ENCODE measurements at regions not wholly inside any gene's neighbourhood (a gene's known extent, or its start where the extent isn't known, plus 50 kb on each side); places are given as distances from the start of the nearest gene placed in this dataset.

DNA sequence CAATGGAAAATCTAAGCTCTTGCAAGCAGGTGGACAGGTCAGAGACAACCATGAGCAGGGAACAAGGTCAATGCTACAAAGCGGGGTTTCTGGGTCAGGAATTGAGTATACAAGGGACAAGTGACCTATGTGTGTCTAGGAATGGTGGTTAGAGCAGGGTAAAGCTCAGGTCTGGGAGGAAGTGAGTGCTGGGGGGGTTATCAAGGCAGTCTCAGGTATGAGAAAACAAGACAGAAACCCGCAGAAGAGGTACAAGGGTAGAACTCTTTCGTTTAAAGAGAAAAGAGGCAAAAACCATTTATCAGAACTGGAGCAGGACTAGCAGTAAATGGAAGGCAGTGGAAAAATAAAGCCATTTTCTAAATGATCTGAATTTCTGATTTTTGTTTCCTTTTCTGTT is 298.4 kb downstream of the ALDH8A1 start (continued):
- TF ChIP-seq, protein P1, sequence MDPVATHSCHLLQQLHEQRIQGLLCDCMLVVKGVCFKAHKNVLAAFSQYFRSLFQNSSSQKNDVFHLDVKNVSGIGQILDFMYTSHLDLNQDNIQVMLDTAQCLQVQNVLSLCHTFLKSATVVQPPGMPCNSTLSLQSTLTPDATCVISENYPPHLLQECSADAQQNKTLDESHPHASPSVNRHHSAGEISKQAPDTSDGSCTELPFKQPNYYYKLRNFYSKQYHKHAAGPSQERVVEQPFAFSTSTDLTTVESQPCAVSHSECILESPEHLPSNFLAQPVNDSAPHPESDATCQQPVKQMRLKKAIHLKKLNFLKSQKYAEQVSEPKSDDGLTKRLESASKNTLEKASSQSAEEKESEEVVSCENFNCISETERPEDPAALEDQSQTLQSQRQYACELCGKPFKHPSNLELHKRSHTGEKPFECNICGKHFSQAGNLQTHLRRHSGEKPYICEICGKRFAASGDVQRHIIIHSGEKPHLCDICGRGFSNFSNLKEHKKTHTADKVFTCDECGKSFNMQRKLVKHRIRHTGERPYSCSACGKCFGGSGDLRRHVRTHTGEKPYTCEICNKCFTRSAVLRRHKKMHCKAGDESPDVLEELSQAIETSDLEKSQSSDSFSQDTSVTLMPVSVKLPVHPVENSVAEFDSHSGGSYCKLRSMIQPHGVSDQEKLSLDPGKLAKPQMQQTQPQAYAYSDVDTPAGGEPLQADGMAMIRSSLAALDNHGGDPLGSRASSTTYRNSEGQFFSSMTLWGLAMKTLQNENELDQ (CRISPR knock-in tag; IDR thresholded peaks at IDR 0.05; ENCODE audit: borderline replicate concordance), result no peak

DNA sequence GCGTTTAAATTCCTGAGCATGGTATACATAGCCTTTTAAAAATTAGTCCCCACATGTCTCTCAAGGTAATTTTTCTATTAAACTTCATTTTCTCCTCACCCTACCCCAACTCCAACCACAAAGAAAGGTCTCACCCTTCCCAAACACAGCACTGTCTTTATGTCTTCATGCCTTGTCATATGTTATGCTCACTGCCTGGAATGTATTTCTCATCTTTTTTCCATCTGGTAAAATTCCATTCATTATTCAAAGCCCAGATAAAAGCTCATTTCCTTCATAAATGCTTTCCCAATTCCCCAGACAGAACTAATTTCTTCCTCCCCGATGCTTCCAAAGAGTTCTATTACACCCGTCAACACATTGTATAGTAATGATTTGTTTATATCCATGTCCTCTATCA is 302.0 kb downstream of the ALDH8A1 start:
- Histone ChIP-seq H3K9ac (ENCODE audit: insufficient read depth in 1 of 2, low read depth in 2 of 2, low read length in 2 of 2) (no peak overlapping the region), H3K36me3 (ENCODE audit: control insufficient read depth, insufficient read depth, low read length) (no peaks in the 10 kb centered on the region), H3K4me2 (ENCODE audit: insufficient read depth, low read length) (no peak overlapping the region), H3K9me1 (ENCODE audit: control insufficient read depth, insufficient read depth, low read length) (no peaks in the 10 kb centered on the region), H3K27ac (ENCODE audit: extremely low read depth, low read depth, low read length) (no peak overlapping the region), H3K79me2 (ENCODE audit: control insufficient read depth, insufficient read depth, low read length) (no peaks in the 10 kb centered on the region), H3K4me3 (no peak overlapping the region), H3K9me3 (replicated peaks; ENCODE audit: control insufficient read depth, insufficient read depth, low read depth, low read length) (no peaks in the 10 kb centered on the region), H3K4me1 (replicated peaks in 1 of 2; ENCODE audit: control insufficient read depth in 2 of 2, insufficient read depth in 2 of 2, low read length in 2 of 2) (no peaks in the 10 kb centered on the region), H3K27me3 (ENCODE audit: control insufficient read depth in 2 of 2, insufficient read depth in 2 of 2, low read length in 2 of 2) (peaks cover 0 to 8% of the 10 kb centered on the region in 2 experiments; a peak in 3 of 5 replicates), H4K20me1 (replicated peaks; ENCODE audit: control insufficient read depth, insufficient read depth, low read length) (no peaks in the 10 kb centered on the region), H2AFZ (ENCODE audit: low read depth, low read length) (no peak overlapping the region)
- ATAC-seq (no peak), DNase-seq (ENCODE audit: extremely low read depth in 1 of 4, low spot score in 3 of 4) (no peak), FAIRE-seq (no peak)
- in situ Hi-C loops (cut with MboI), result loop anchor here (5.0 kb wide), 1 partner anchor 481 kb away; no protein-coding TSS in a partner anchor
- ChIA-PET CTCF (ENCODE audit: low intra/inter-chr PET ratio) (no interaction called here), POLR2A (interaction anchor here (1.0 to 1.2 kb wide), 2 partner anchors 9 to 474 kb away, joined by 3 read pairs; no protein-coding TSS in a partner anchor)
- WGBS (ENCODE audit: insufficient coverage, low coverage, missing lambda C conversion rate), result 5% methylated on average over 3 of the region's 3 CpGs
- intact Hi-C loops (cut with micrococcal nuclease), result loop anchor here (10.0 kb wide), 2 partner anchors 293 to 787 kb away; no protein-coding TSS in a partner anchor
- no TSS peak for BruUV-seq (replicated peaks)
- TF ChIP-seq, protein P2, sequence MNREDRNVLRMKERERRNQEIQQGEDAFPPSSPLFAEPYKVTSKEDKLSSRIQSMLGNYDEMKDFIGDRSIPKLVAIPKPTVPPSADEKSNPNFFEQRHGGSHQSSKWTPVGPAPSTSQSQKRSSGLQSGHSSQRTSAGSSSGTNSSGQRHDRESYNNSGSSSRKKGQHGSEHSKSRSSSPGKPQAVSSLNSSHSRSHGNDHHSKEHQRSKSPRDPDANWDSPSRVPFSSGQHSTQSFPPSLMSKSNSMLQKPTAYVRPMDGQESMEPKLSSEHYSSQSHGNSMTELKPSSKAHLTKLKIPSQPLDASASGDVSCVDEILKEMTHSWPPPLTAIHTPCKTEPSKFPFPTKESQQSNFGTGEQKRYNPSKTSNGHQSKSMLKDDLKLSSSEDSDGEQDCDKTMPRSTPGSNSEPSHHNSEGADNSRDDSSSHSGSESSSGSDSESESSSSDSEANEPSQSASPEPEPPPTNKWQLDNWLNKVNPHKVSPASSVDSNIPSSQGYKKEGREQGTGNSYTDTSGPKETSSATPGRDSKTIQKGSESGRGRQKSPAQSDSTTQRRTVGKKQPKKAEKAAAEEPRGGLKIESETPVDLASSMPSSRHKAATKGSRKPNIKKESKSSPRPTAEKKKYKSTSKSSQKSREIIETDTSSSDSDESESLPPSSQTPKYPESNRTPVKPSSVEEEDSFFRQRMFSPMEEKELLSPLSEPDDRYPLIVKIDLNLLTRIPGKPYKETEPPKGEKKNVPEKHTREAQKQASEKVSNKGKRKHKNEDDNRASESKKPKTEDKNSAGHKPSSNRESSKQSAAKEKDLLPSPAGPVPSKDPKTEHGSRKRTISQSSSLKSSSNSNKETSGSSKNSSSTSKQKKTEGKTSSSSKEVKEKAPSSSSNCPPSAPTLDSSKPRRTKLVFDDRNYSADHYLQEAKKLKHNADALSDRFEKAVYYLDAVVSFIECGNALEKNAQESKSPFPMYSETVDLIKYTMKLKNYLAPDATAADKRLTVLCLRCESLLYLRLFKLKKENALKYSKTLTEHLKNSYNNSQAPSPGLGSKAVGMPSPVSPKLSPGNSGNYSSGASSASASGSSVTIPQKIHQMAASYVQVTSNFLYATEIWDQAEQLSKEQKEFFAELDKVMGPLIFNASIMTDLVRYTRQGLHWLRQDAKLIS (CRISPR knock-in tag; IDR thresholded peaks at IDR 0.05), result no peak
- TF ChIP-seq NFE2 (IDR thresholded peaks at IDR 0.05; ENCODE audit: low read depth) (no peak), RB1 (IDR thresholded peaks at IDR 0.05; ENCODE audit: low read depth) (no peak), THRAP3 (IDR thresholded peaks at IDR 0.05; ENCODE audit: borderline replicate concordance) (no peak), ZNF766 (CRISPR knock-in tag; conservative IDR thresholded peaks at IDR 0.05) (no peak), ZNF347 (CRISPR knock-in tag; IDR thresholded peaks at IDR 0.05; ENCODE audit: low read depth) (no peak), TGIF2 (CRISPR knock-in tag; IDR thresholded peaks at IDR 0.05) (no peak)
- TF ChIP-seq, protein P3, sequence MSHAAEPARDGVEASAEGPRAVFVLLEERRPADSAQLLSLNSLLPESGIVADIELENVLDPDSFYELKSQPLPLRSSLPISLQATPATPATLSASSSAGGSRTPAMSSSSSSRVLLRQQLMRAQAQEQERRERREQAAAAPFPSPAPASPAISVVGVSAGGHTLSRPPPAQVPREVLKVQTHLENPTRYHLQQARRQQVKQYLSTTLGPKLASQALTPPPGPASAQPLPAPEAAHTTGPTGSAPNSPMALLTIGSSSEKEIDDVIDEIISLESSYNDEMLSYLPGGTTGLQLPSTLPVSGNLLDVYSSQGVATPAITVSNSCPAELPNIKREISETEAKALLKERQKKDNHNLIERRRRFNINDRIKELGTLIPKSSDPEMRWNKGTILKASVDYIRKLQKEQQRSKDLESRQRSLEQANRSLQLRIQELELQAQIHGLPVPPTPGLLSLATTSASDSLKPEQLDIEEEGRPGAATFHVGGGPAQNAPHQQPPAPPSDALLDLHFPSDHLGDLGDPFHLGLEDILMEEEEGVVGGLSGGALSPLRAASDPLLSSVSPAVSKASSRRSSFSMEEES (CRISPR knock-in tag; IDR thresholded peaks at IDR 0.05), result no peak
